ENCODE measurements at regions not wholly inside any gene's neighbourhood (a gene's known extent, or its start where the extent isn't known, plus 50 kb on each side); places are given as distances from the start of the nearest gene placed in this dataset.

- BruUV-seq (replicated peaks), result no TSS peak
- Histone ChIP-seq H3K27ac (ENCODE audit: extremely low read depth, low read depth, low read length) (no peak overlapping the region), H3K4me1 (replicated peaks in 1 of 2; ENCODE audit: control insufficient read depth in 2 of 2, insufficient read depth in 2 of 2, low read length in 2 of 2) (no peaks in the 10 kb centered on the region), H4K20me1 (replicated peaks; ENCODE audit: control insufficient read depth, insufficient read depth, low read length) (no peaks in the 10 kb centered on the region), H2AFZ (ENCODE audit: low read depth, low read length) (no peak overlapping the region), H3K4me3 (no peak overlapping the region), H3K4me2 (ENCODE audit: insufficient read depth, low read length) (no peak overlapping the region), H3K9me3 (replicated peaks; ENCODE audit: control insufficient read depth, insufficient read depth, low read depth, low read length) (no peaks in the 10 kb centered on the region), H3K9me1 (ENCODE audit: control insufficient read depth, insufficient read depth, low read length) (no peaks in the 10 kb centered on the region), H3K9ac (ENCODE audit: insufficient read depth in 1 of 2, low read depth in 2 of 2, low read length in 2 of 2) (no peak overlapping the region), H3K27me3 (ENCODE audit: control insufficient read depth in 2 of 2, insufficient read depth in 2 of 2, low read length in 2 of 2) (no peaks in the 10 kb centered on the region), H3K36me3 (ENCODE audit: control insufficient read depth, insufficient read depth, low read length) (no peaks in the 10 kb centered on the region), H3K79me2 (ENCODE audit: control insufficient read depth, insufficient read depth, low read length) (no peaks in the 10 kb centered on the region)
- intact Hi-C loops (cut with micrococcal nuclease) (no loop called here), in situ Hi-C loops (cut with MboI) (no loop called here)
- ATAC-seq, result no peak
- no peak for FAIRE-seq
- no peak for DNase-seq (ENCODE audit: extremely low read depth in 1 of 4, low spot score in 3 of 4)
- ChIA-PET POLR2A (no interaction called here), CTCF (ENCODE audit: low intra/inter-chr PET ratio) (no interaction called here)
- TF ChIP-seq NR1H2 (CRISPR knock-in tag; IDR thresholded peaks at IDR 0.05) (no peak), NCOR1 (IDR thresholded peaks at IDR 0.05) (no peak), COPS2 (conservative IDR thresholded peaks at IDR 0.05) (no peak), GABPB1 (CRISPR knock-in tag; IDR thresholded peaks at IDR 0.05) (no peak)
- WGBS (ENCODE audit: insufficient coverage, low coverage, missing lambda C conversion rate), result 0% methylated on average over 5 of the region's 5 CpGs
These were observed 258.1 kb upstream of the MCTP2 start for GRCh38 chr15:93973287-93973686.

GRCh38 chr15:93968773-93969172 lies 262.6 kb upstream of the MCTP2 start:
- no peak overlapping the region for H2AFZ ChIP-seq (ENCODE audit: low read depth, low read length)
- intact Hi-C loops (cut with micrococcal nuclease), result no loop called here
- no peaks in the 10 kb centered on the region for H3K79me2 ChIP-seq (ENCODE audit: control insufficient read depth, insufficient read depth, low read length)
- no peaks in the 10 kb centered on the region for H3K4me1 ChIP-seq (replicated peaks in 1 of 2; ENCODE audit: control insufficient read depth in 2 of 2, insufficient read depth in 2 of 2, low read length in 2 of 2)
- no peaks in the 10 kb centered on the region for H3K27me3 ChIP-seq (ENCODE audit: control insufficient read depth in 2 of 2, insufficient read depth in 2 of 2, low read length in 2 of 2)
- no peak overlapping the region for H3K4me2 ChIP-seq (ENCODE audit: insufficient read depth, low read length)
- WGBS (ENCODE audit: insufficient coverage, low coverage, missing lambda C conversion rate), result 0% methylated on average over 6 of the region's 6 CpGs
- ChIA-PET POLR2A (no interaction called here), CTCF (ENCODE audit: low intra/inter-chr PET ratio) (no interaction called here)
- ATAC-seq, result no peak
- no peak overlapping the region for H3K27ac ChIP-seq (ENCODE audit: extremely low read depth, low read depth, low read length)
- no peak for FAIRE-seq
- in situ Hi-C loops (cut with MboI), result no loop called here
- H3K9ac ChIP-seq (ENCODE audit: insufficient read depth in 1 of 2, low read depth in 2 of 2, low read length in 2 of 2), result no peak overlapping the region
- H3K9me1 ChIP-seq (ENCODE audit: control insufficient read depth, insufficient read depth, low read length), result no peaks in the 10 kb centered on the region
- no peak overlapping the region for H3K4me3 ChIP-seq
- no TSS peak for BruUV-seq (replicated peaks)
- no peak for DNase-seq (ENCODE audit: extremely low read depth in 1 of 4, low spot score in 3 of 4)
- H3K36me3 ChIP-seq (ENCODE audit: control insufficient read depth, insufficient read depth, low read length), result no peaks in the 10 kb centered on the region
- peaks cover 2% of the 10 kb centered on the region; the same call in 1 of the 2 replicates for H3K9me3 ChIP-seq (replicated peaks; ENCODE audit: control insufficient read depth, insufficient read depth, low read depth, low read length)
- H4K20me1 ChIP-seq (replicated peaks; ENCODE audit: control insufficient read depth, insufficient read depth, low read length), result no peaks in the 10 kb centered on the region
- TF ChIP-seq E2F3 (CRISPR knock-in tag; IDR thresholded peaks at IDR 0.05) (no peak), ZBTB9 (CRISPR knock-in tag; IDR thresholded peaks at IDR 0.05) (no peak), BMI1 (IDR thresholded peaks at IDR 0.05; ENCODE audit: low read length) (no peak), ZNF133 (CRISPR knock-in tag; IDR thresholded peaks at IDR 0.05) (no peak), ZBTB34 (CRISPR knock-in tag; IDR thresholded peaks at IDR 0.05) (no peak), ZC3H8 (IDR thresholded peaks at IDR 0.05) (no peak), ZBTB1 (CRISPR knock-in tag; IDR thresholded peaks at IDR 0.05; ENCODE audit: borderline replicate concordance, low read depth) (no peak), TRIM25 (IDR thresholded peaks at IDR 0.05; ENCODE audit: borderline replicate concordance) (no peak), KLF16 (IDR thresholded peaks at IDR 0.05) (no peak), CBFA2T3 (IDR thresholded peaks at IDR 0.05) (no peak), ZNF707 (CRISPR knock-in tag; conservative IDR thresholded peaks at IDR 0.05) (no peak)

Data from K562 (cell line).